ENCODE measurements at regions not wholly inside any gene's neighbourhood (a gene's known extent, or its start where the extent isn't known, plus 50 kb on each side); places are given as distances from the start of the nearest gene placed in this dataset.

GRCh38 chr1:101522486-101522885 lies 285.7 kb downstream of the S1PR1 start:
- no peaks in the 10 kb centered on the region for H3K4me1 ChIP-seq (ENCODE audit: insufficient read depth, low read length, poor library complexity, severe bottlenecking)
- no peaks in the 10 kb centered on the region for H3K9me2 ChIP-seq (replicated peaks; ENCODE audit: low read depth, low read length)
- H3K9ac ChIP-seq (ENCODE audit: low read depth, low read length, poor library complexity, severe bottlenecking): no peak overlapping the region
- H3K4me3 ChIP-seq (ENCODE audit: low read length, poor library complexity, severe bottlenecking): no peak overlapping the region
- no peaks in the 10 kb centered on the region for H3F3A ChIP-seq (ENCODE audit: low read depth)
- no peaks in the 10 kb centered on the region for H3K36me3 ChIP-seq (ENCODE audit: insufficient read depth, low read length)
- no peaks in the 10 kb centered on the region for H3K9me3 ChIP-seq (ENCODE audit: insufficient read depth, low read depth, low read length)
- TF ChIP-seq CTCF (conservative IDR thresholded peaks at IDR 0.05; ENCODE audit: low read length) (no peak), EZH2phosphoT487 (IDR thresholded peaks at IDR 0.05; ENCODE audit: borderline replicate concordance) (no peak)
- no peaks in the 10 kb centered on the region for H4K20me1 ChIP-seq (ENCODE audit: insufficient read depth, low read length, poor library complexity, severe bottlenecking)
- H3K27me3 ChIP-seq (ENCODE audit: insufficient read depth, low read length, poor library complexity, severe bottlenecking): no peaks in the 10 kb centered on the region
- no peak overlapping the region for H3K4me2 ChIP-seq (ENCODE audit: low read depth, low read length, poor library complexity, severe bottlenecking)
- H2AFZ ChIP-seq (ENCODE audit: low read length): peak overlapping the region; percentile 73
- no peaks in the 10 kb centered on the region for H3K79me2 ChIP-seq (ENCODE audit: insufficient read depth, low read length)

GRCh38 chr1:101526813-101527212 lies 290.0 kb downstream of the S1PR1 start:
- Histone ChIP-seq H3K9me3 (ENCODE audit: insufficient read depth, low read depth, low read length) (no peaks in the 10 kb centered on the region), H3F3A (ENCODE audit: low read depth) (no peaks in the 10 kb centered on the region), H3K79me2 (ENCODE audit: insufficient read depth, low read length) (no peaks in the 10 kb centered on the region), H3K9ac (ENCODE audit: low read depth, low read length, poor library complexity, severe bottlenecking) (no peak overlapping the region), H3K4me3 (ENCODE audit: low read length, poor library complexity, severe bottlenecking) (no peak overlapping the region), H3K36me3 (ENCODE audit: insufficient read depth, low read length) (no peaks in the 10 kb centered on the region), H4K20me1 (ENCODE audit: insufficient read depth, low read length, poor library complexity, severe bottlenecking) (no peaks in the 10 kb centered on the region), H3K27me3 (ENCODE audit: insufficient read depth, low read length, poor library complexity, severe bottlenecking) (no peaks in the 10 kb centered on the region), H3K4me2 (ENCODE audit: low read depth, low read length, poor library complexity, severe bottlenecking) (no peak overlapping the region), H3K4me1 (ENCODE audit: insufficient read depth, low read length, poor library complexity, severe bottlenecking) (no peaks in the 10 kb centered on the region), H3K9me2 (replicated peaks; ENCODE audit: low read depth, low read length) (no peaks in the 10 kb centered on the region), H2AFZ (ENCODE audit: low read length) (no peak overlapping the region)
- TF ChIP-seq EZH2phosphoT487 (IDR thresholded peaks at IDR 0.05; ENCODE audit: borderline replicate concordance): no peak
- TF ChIP-seq CTCF (conservative IDR thresholded peaks at IDR 0.05; ENCODE audit: low read length): no peak

GRCh38 chr1:101532377-101532776 lies 295.6 kb downstream of the S1PR1 start:
- no peak overlapping the region for H3K9ac ChIP-seq (ENCODE audit: low read depth, low read length, poor library complexity, severe bottlenecking)
- no peaks in the 10 kb centered on the region for H3K79me2 ChIP-seq (ENCODE audit: insufficient read depth, low read length)
- no peaks in the 10 kb centered on the region for H3K9me3 ChIP-seq (ENCODE audit: insufficient read depth, low read depth, low read length)
- no peak overlapping the region for H3K4me2 ChIP-seq (ENCODE audit: low read depth, low read length, poor library complexity, severe bottlenecking)
- no peak overlapping the region for H3K4me3 ChIP-seq (ENCODE audit: low read length, poor library complexity, severe bottlenecking)
- H2AFZ ChIP-seq (ENCODE audit: low read length): no peak overlapping the region
- H3K4me1 ChIP-seq (ENCODE audit: insufficient read depth, low read length, poor library complexity, severe bottlenecking): no peaks in the 10 kb centered on the region
- peaks cover 10% of the 10 kb centered on the region for H3K27me3 ChIP-seq (ENCODE audit: insufficient read depth, low read length, poor library complexity, severe bottlenecking)
- TF ChIP-seq EZH2phosphoT487 (IDR thresholded peaks at IDR 0.05; ENCODE audit: borderline replicate concordance) (no peak), CTCF (conservative IDR thresholded peaks at IDR 0.05; ENCODE audit: low read length) (no peak)
- no peaks in the 10 kb centered on the region for H3K36me3 ChIP-seq (ENCODE audit: insufficient read depth, low read length)
- H4K20me1 ChIP-seq (ENCODE audit: insufficient read depth, low read length, poor library complexity, severe bottlenecking): no peaks in the 10 kb centered on the region
- H3F3A ChIP-seq (ENCODE audit: low read depth): no peaks in the 10 kb centered on the region
- H3K9me2 ChIP-seq (replicated peaks; ENCODE audit: low read depth, low read length): no peaks in the 10 kb centered on the region

All from Loucy (cell line).